NB4 (cell line): ENCODE measurements at regions not wholly inside any gene's neighbourhood (a gene's known extent, or its start where the extent isn't known, plus 50 kb on each side); places are given as distances from the start of the nearest gene placed in this dataset.

Experiments used
- DNase-seq: peaks from one replicate; pipeline ENCODE4 v3.0.0; 2010; ENCODE audit warnings: low read depth
- H3K4me3 ChIP-seq: one replicate; pipeline ENCODE4 v1.5.1; 2011; ENCODE audit warnings: mild to moderate bottlenecking, low read depth, low read length, moderate library complexity
- MYC ChIP-seq: IDR thresholded peaks from 2 replicates; pipeline ENCODE4 v1.6.1; 2011; ENCODE audit warnings: low read depth, low read length
- POLR2A ChIP-seq: IDR thresholded peaks from 2 replicates; pipeline ENCODE4 v1.6.1; 2011; ENCODE audit warnings: mild to moderate bottlenecking; ENCODE audit not compliant: insufficient read length; ENCODE audit errors: extremely low read depth
- TF ChIP-seq, protein P1 (sequence below): IDR thresholded peaks from 2 replicates; pipeline ENCODE4 v1.6.1; 2011; ENCODE audit warnings: low read depth, low read length
- TF ChIP-seq, protein P2 (sequence below): IDR thresholded peaks from one replicate; pipeline ENCODE4 v1.5.1; 2012; ENCODE audit warnings: low read depth, low read length

DNA sequence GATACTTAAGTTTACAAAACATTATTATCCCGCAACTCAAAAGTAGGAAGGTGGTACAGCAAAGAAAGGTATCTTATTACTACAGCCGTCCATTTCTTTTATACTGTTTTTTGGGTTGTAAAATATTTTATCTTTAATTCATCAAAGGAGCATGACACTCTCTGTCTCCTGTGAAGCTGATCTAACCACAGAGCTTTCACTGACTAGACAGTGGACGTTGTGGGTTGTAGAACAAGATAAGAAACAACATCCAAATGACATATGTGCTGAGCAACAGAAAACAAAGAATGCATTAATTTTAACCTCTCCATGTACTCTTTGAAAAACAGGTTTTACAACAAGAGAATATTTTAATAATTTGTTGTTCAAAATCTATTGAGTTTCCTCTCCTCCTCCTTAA is 195.9 kb upstream of the FBXO33 start:
- no peak overlapping the region for H3K4me3 ChIP-seq
- no peak for DNase-seq
- TF ChIP-seq, protein P1, sequence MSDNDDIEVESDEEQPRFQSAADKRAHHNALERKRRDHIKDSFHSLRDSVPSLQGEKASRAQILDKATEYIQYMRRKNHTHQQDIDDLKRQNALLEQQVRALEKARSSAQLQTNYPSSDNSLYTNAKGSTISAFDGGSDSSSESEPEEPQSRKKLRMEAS = no peak
- TF ChIP-seq, protein P2, sequence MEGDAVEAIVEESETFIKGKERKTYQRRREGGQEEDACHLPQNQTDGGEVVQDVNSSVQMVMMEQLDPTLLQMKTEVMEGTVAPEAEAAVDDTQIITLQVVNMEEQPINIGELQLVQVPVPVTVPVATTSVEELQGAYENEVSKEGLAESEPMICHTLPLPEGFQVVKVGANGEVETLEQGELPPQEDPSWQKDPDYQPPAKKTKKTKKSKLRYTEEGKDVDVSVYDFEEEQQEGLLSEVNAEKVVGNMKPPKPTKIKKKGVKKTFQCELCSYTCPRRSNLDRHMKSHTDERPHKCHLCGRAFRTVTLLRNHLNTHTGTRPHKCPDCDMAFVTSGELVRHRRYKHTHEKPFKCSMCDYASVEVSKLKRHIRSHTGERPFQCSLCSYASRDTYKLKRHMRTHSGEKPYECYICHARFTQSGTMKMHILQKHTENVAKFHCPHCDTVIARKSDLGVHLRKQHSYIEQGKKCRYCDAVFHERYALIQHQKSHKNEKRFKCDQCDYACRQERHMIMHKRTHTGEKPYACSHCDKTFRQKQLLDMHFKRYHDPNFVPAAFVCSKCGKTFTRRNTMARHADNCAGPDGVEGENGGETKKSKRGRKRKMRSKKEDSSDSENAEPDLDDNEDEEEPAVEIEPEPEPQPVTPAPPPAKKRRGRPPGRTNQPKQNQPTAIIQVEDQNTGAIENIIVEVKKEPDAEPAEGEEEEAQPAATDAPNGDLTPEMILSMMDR = no peak
- TF ChIP-seq MYC = no peak
- no peak for TF ChIP-seq POLR2A

DNA sequence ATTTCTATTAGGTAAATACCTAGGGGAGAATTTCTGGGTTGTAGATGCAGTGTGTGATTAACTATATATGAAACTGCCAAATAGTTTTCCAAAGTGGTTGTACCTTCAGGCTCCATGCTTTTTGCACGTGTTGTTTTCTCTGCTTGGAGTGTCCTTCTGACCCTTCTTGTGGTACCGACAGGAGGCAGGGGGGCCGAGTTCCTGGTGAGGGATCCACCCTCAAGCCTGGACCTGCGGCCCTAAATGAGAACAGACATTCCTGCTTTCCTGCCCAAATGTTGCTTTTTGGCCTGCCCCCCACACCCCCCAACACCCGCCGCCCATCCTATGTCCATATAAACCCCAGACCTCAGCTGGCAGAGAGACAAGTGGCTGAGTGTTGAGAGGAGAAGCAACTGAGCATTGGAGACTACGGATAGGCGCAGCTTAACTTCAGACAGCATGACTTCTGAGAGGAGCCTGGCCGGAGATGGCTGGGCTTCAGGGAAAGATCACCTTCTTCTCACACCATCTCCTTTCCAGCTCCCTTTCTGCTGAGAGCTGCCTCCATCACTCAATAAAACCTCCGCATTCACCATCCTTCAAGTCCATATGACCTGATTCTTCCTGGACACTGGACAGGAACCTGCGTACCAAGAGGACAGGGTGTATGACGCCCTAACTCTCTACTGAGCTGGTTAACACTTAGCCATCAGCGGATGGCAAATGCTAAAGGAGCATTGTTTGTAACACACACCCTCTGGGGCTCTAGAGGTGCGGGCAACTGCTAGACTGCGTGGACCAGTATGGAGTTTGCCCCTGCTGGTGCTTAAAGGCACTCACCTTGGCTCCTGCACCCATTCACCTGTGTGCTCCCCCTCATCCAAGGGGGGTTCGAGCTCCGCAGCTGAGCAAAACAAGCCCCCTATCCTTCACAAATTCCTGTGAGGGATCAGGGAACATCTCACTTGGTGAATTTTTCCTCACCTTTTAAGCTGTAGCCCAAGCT is 194.7 kb upstream of the FBXO33 start:
- DNase-seq = no peak
- H3K4me3 ChIP-seq = no peak overlapping the region
- TF ChIP-seq, protein P1 = no peak
- TF ChIP-seq MYC = no peak
- no peak for TF ChIP-seq POLR2A
- TF ChIP-seq, protein P2 = no peak

DNA sequence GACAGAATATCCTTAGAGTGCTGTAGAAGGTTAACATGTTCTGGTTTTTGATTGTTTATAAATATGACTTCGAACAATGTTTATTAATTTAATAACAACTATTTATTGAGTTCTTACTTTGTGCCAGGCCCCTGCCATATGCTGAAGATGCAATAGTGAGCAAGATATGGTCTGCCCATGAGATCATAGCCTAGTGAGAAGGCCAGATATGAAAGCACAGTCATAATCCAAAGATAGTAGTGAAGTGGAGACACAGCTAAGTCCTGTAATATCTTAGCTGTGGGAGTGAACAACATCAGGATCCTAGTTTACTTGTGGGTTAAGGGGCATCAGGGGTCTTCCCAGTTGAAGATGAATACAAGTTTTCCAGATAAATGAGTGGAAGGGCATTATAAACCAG is 189.4 kb upstream of the FBXO33 start:
- TF ChIP-seq, protein P1 = no peak
- TF ChIP-seq MYC = no peak
- no peak for TF ChIP-seq POLR2A
- TF ChIP-seq, protein P2 = no peak
- no peak for DNase-seq
- no peak overlapping the region for H3K4me3 ChIP-seq

DNA sequence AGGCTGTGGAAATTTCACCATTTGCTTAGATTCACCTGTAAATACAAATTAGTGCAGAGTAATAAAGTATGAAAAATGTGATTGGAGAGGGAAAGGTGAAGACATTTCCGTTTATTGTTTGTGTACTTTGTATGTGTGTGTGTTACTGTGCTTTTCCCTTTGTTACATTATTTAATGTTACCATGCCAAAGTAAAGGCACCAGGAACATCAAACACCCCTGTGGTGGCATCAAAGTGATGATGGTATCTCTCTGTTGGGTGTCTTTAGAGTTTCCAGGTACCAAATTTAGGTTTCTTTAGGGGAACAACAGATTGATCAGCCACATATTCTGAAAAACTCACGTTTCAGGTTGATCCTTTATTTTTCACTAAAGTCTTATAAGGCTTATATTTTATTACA is 189.0 kb upstream of the FBXO33 start:
- no peak overlapping the region for H3K4me3 ChIP-seq
- TF ChIP-seq, protein P2 = no peak
- TF ChIP-seq, protein P1 = no peak
- TF ChIP-seq MYC = no peak
- DNase-seq = no peak

DNA sequence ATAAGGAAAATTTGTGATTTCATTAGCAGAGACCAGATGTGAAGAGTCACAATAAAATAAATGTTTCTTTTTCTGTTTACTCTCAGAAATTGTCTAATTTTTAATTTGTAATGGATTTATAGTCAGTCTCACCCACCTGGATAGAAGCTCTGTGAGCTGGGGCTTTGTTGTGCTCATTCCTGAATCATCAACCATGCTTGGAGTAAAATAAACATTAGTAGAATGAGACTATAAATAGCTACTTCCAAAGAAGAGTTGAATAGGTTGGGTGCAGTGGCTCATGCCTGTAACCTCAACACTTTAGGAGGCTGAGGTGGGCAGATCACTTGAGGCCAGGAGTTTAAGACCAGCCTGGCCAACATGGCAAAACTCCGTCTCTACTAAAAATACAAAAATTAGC is 185.3 kb upstream of the FBXO33 start:
- no peak for TF ChIP-seq POLR2A
- TF ChIP-seq, protein P1 = no peak
- TF ChIP-seq MYC = no peak
- TF ChIP-seq, protein P2 = no peak
- H3K4me3 ChIP-seq = no peak overlapping the region
- no peak for DNase-seq
